Mesenchymal stem cell (in vitro differentiated cells and primary cell): ENCODE measurements at regions not wholly inside any gene's neighbourhood (a gene's known extent, or its start where the extent isn't known, plus 50 kb on each side); places are given as distances from the start of the nearest gene placed in this dataset.

ENCODE experiments used
- DNase-seq: peaks from one replicate; pipeline ENCODE4 v3.0.0-alpha.2; 2013
- H2AFZ ChIP-seq: one replicate; pipeline ENCODE4 v1.6.1; 2013; ENCODE audit warnings: low read depth, mild to moderate bottlenecking, control low read depth, inconsistent platforms, low read length, moderate library complexity
- H2AK5ac ChIP-seq: 2 replicates; pipeline ENCODE4 v1.6.1; 2013; ENCODE audit warnings: low read length, moderate library complexity, mild to moderate bottlenecking, inconsistent platforms; ENCODE audit not compliant: severe bottlenecking
- H2BK120ac ChIP-seq: one replicate; pipeline ENCODE4 v1.6.1; 2013; ENCODE audit warnings: low read depth, mild to moderate bottlenecking, inconsistent platforms, low read length, moderate library complexity
- H2BK12ac ChIP-seq, 2 experiments: one replicate each; pipeline ENCODE4 v1.6.1; 2013; ENCODE audit warnings: inconsistent platforms in 2 of 2, low read length in 2 of 2, mild to moderate bottlenecking in 2 of 2, moderate library complexity in 2 of 2, control low read depth in 1 of 2
- H2BK15ac ChIP-seq: one replicate; pipeline ENCODE4 v1.6.1; 2013; ENCODE audit warnings: mild to moderate bottlenecking, low read depth, inconsistent platforms; ENCODE audit not compliant: poor library complexity, severe bottlenecking
- H2BK5ac ChIP-seq: 2 replicates; pipeline ENCODE4 v1.6.1; 2013; ENCODE audit warnings: low read depth, mild to moderate bottlenecking, low read length, control low read depth, inconsistent platforms; ENCODE audit not compliant: poor library complexity, severe bottlenecking
- H3K14ac ChIP-seq, 2 experiments: one replicate each; pipeline ENCODE4 v1.6.1; 2013; ENCODE audit warnings: inconsistent platforms in 2 of 2, low read length in 2 of 2, control low read depth in 1 of 2, mild to moderate bottlenecking in 1 of 2, moderate library complexity in 1 of 2
- H3K18ac ChIP-seq, 2 experiments: one replicate each; pipeline ENCODE4 v1.6.1; 2013; ENCODE audit warnings: inconsistent platforms in 2 of 2, low read length in 2 of 2, control low read depth in 1 of 2, low read depth in 1 of 2, mild to moderate bottlenecking in 1 of 2
- H3K23ac ChIP-seq, 2 experiments: one replicate each; pipeline ENCODE4 v1.6.1; 2013; ENCODE audit warnings: inconsistent platforms in 2 of 2, low read length in 2 of 2, mild to moderate bottlenecking in 2 of 2, moderate library complexity in 2 of 2, control low read depth in 1 of 2
- H3K27ac ChIP-seq: 2 replicates; pipeline ENCODE4 v1.5.1; 2013; ENCODE audit warnings: mild to moderate bottlenecking, moderate library complexity, low read length, control low read depth, inconsistent platforms; ENCODE audit not compliant: poor library complexity, severe bottlenecking
- H3K27me3 ChIP-seq, 2 experiments: 2 replicates each; pipeline versions ENCODE4 v1.6.1 to v1.7.0; 2013; ENCODE audit warnings: low read length in 2 of 2, mild to moderate bottlenecking in 2 of 2, moderate library complexity in 2 of 2, control low read depth in 1 of 2, inconsistent platforms in 1 of 2; ENCODE audit not compliant: control insufficient read depth in 1 of 2, insufficient read depth in 1 of 2
- H3K36me3 ChIP-seq, 2 experiments: 2 replicates each; pipeline versions ENCODE4 v1.6.1 to v1.7.0; 2013; ENCODE audit warnings: low read length in 2 of 2, control low read depth in 1 of 2, inconsistent platforms in 1 of 2, low read depth in 1 of 2, mild to moderate bottlenecking in 1 of 2; ENCODE audit not compliant: insufficient read depth in 2 of 2, control insufficient read depth in 1 of 2
- H3K4ac ChIP-seq, 2 experiments: one replicate each; pipeline ENCODE4 v1.6.1; 2013; ENCODE audit warnings: inconsistent platforms in 2 of 2, low read length in 2 of 2, mild to moderate bottlenecking in 2 of 2, moderate library complexity in 2 of 2, control low read depth in 1 of 2, low read depth in 1 of 2
- H3K4me1 ChIP-seq: 2 replicates; pipeline ENCODE4 v1.6.1; 2013; ENCODE audit warnings: low read depth, low read length, control low read depth; ENCODE audit not compliant: control insufficient read depth, insufficient read depth
- H3K4me2 ChIP-seq: 2 replicates; pipeline ENCODE4 v1.6.1; 2013; ENCODE audit warnings: low read length, mild to moderate bottlenecking, inconsistent platforms; ENCODE audit not compliant: poor library complexity, severe bottlenecking
- H3K4me3 ChIP-seq, 2 experiments: 2 replicates each; pipeline versions ENCODE4 v1.5.1 to v1.7.0; 2013; ENCODE audit warnings: low read length in 2 of 2, mild to moderate bottlenecking in 2 of 2, control low read depth in 1 of 2, low read depth in 1 of 2; ENCODE audit not compliant: insufficient read depth in 1 of 2
- H3K79me1 ChIP-seq: replicated peaks from 2 replicates; pipeline ENCODE4 v1.6.1; 2013; ENCODE audit warnings: mild to moderate bottlenecking, control low read depth, low read length, inconsistent platforms; ENCODE audit not compliant: poor library complexity, severe bottlenecking
- H3K9ac ChIP-seq: 2 replicates; pipeline ENCODE4 v1.7.0; 2013; ENCODE audit warnings: mild to moderate bottlenecking, low read length, moderate library complexity
- H3K9me3 ChIP-seq: 2 replicates; pipeline ENCODE4 v1.7.0; 2013; ENCODE audit warnings: mild to moderate bottlenecking, low read length; ENCODE audit not compliant: control insufficient read depth
- H4K8ac ChIP-seq: one replicate; pipeline ENCODE4 v1.6.1; 2013; ENCODE audit warnings: inconsistent platforms, mild to moderate bottlenecking, low read length, moderate library complexity
- H4K91ac ChIP-seq: one replicate; pipeline ENCODE4 v1.6.1; 2013; ENCODE audit warnings: mild to moderate bottlenecking, low read length, inconsistent platforms
- WGBS: methylation state at CpG from one replicate; pipeline ENCODE4 v1.1.7; 2013; ENCODE audit warnings: mixed read lengths; 5-methylcytosine and 5-hydroxymethylcytosine counted together

GRCh38 chr11:112418438-112418837, 157.8 kb upstream of the PLET1 start:
- H2BK12ac ChIP-seq, result no peak overlapping the region
- no peak overlapping the region for H3K9ac ChIP-seq
- H3K9me3 ChIP-seq, result peaks cover 14% of the 10 kb centered on the region
- H3K36me3 ChIP-seq, result no peaks in the 10 kb centered on the region
- no peak overlapping the region for H3K4ac ChIP-seq
- no peak overlapping the region for H2BK120ac ChIP-seq
- H4K91ac ChIP-seq, result no peak overlapping the region
- H3K14ac ChIP-seq, result no peak overlapping the region
- DNase-seq, result no peak
- no peaks in the 10 kb centered on the region for H3K79me1 ChIP-seq
- no peak overlapping the region for H3K23ac ChIP-seq
- 100% methylated on average over 1 of the region's 1 CpG for WGBS
- H4K8ac ChIP-seq, result peak overlapping the region; percentile 50
- H3K4me3 ChIP-seq, result no peak overlapping the region
- H2BK5ac ChIP-seq, result no peak overlapping the region
- peaks cover 6 to 10% of the 10 kb centered on the region in 2 experiments for H3K27me3 ChIP-seq
- no peak overlapping the region for H3K27ac ChIP-seq
- no peak overlapping the region for H2AFZ ChIP-seq
- no peak overlapping the region for H2BK15ac ChIP-seq
- H2AK5ac ChIP-seq, result no peak overlapping the region
- no peaks in the 10 kb centered on the region for H3K4me1 ChIP-seq
- H3K18ac ChIP-seq, result no peak overlapping the region
- no peak overlapping the region for H3K4me2 ChIP-seq

- Histone ChIP-seq H3K4me3 (no peak overlapping the region), H3K79me1 (no peaks in the 10 kb centered on the region), H3K23ac (no peak overlapping the region), H3K14ac (no peak overlapping the region), H3K27me3 (peaks cover 4 to 5% of the 10 kb centered on the region in 2 experiments), H3K4me1 (no peaks in the 10 kb centered on the region), H2BK5ac (no peak overlapping the region), H3K4me2 (no peak overlapping the region), H3K9me3 (no peaks in the 10 kb centered on the region), H2BK12ac (no peak overlapping the region), H2AFZ (no peak overlapping the region), H3K4ac (no peak overlapping the region), H2BK15ac (no peak overlapping the region), H4K91ac (no peak overlapping the region), H3K36me3 (no peaks in the 10 kb centered on the region), H3K9ac (no peak overlapping the region), H4K8ac (no peak overlapping the region), H2BK120ac (no peak overlapping the region), H2AK5ac (no peak overlapping the region), H3K18ac (no peak overlapping the region), H3K27ac (no peak overlapping the region)
- 89% methylated on average over 4 of the region's 4 CpGs for WGBS
- no peak for DNase-seq
Measured at GRCh38 chr11:112421879-112422278, 161.2 kb upstream of the PLET1 start.

- Histone ChIP-seq H3K23ac (no peak overlapping the region), H3K4me3 (no peak overlapping the region), H3K79me1 (no peaks in the 10 kb centered on the region), H3K4me2 (no peak overlapping the region), H4K91ac (no peak overlapping the region), H4K8ac (no peak overlapping the region), H3K14ac (no peak overlapping the region), H3K4me1 (no peaks in the 10 kb centered on the region), H2AK5ac (no peak overlapping the region), H2AFZ (no peak overlapping the region), H3K36me3 (no peaks in the 10 kb centered on the region), H2BK12ac (no peak overlapping the region), H2BK5ac (no peak overlapping the region), H3K9ac (no peak overlapping the region), H2BK120ac (no peak overlapping the region), H3K9me3 (peaks cover 3% of the 10 kb centered on the region), H3K27me3 (no peaks in the 10 kb centered on the region), H3K27ac (no peak overlapping the region), H3K18ac (no peak overlapping the region), H3K4ac (no peak overlapping the region), H2BK15ac (no peak overlapping the region)
- 87% methylated on average over 5 of the region's 5 CpGs for WGBS
- no peak for DNase-seq
Measured at GRCh38 chr11:112425121-112425520, 164.5 kb upstream of the PLET1 start.

- Histone ChIP-seq H3K9ac (no peak overlapping the region), H3K4me2 (no peak overlapping the region), H3K4me1 (no peaks in the 10 kb centered on the region), H2AK5ac (no peak overlapping the region), H2BK120ac (no peak overlapping the region), H4K91ac (no peak overlapping the region), H3K14ac (no peak overlapping the region), H2BK12ac (no peak overlapping the region), H4K8ac (no peak overlapping the region), H3K36me3 (no peaks in the 10 kb centered on the region), H3K9me3 (peaks cover 33% of the 10 kb centered on the region), H2BK15ac (no peak overlapping the region), H2AFZ (no peak overlapping the region), H3K4me3 (no peak overlapping the region), H3K27ac (no peak overlapping the region), H2BK5ac (no peak overlapping the region), H3K79me1 (no peaks in the 10 kb centered on the region), H3K23ac (no peak overlapping the region), H3K4ac (no peak overlapping the region), H3K18ac (no peak overlapping the region), H3K27me3 (no peaks in the 10 kb centered on the region)
- DNase-seq, result no peak
- no CpG with 5 or more reads among the region's 2 CpGs for WGBS
Measured at GRCh38 chr11:112437096-112437495, 176.4 kb upstream of the PLET1 start.
